NT2/D1 (cell line): ENCODE measurements at regions not wholly inside any gene's neighbourhood (a gene's known extent, or its start where the extent isn't known, plus 50 kb on each side); places are given as distances from the start of the nearest gene placed in this dataset.

Experiments used
- SUZ12 ChIP-seq: IDR thresholded peaks from 2 replicates; pipeline ENCODE4 v1.6.1; 2011; ENCODE audit not compliant: insufficient read length, insufficient read depth; ENCODE audit errors: extremely low read depth
- ZNF274 ChIP-seq: IDR thresholded peaks from 2 replicates; pipeline ENCODE4 v1.6.1; 2011; ENCODE audit warnings: mild to moderate bottlenecking, low read depth, low read length

DNA sequence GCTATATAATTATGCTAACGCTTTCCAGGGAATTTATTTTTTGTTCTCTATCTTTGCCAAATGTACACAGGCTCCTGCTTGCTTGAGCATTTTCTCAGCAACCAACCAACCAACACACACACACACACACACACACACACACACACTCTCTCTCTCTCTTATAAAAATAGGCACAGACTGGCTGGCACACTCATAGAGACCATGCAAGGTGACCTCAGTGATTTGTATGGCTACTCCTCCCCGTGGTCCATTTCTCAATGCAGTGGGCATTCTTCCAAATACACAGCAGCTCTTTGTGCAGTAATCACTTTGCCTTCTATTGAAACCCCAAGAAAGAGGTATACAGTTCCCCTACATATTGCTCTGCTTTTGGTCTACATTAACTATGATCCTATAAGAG, 416.0 kb downstream of the MAN2A1 start:
- no peak for TF ChIP-seq ZNF274
- no peak for TF ChIP-seq SUZ12
